ENCODE measurements at regions not wholly inside any gene's neighbourhood (a gene's known extent, or its start where the extent isn't known, plus 50 kb on each side); places are given as distances from the start of the nearest gene placed in this dataset.

GRCh38 chr9:135303280-135303647 lies 176.3 kb upstream of the PPP1R26 start:
- Histone ChIP-seq H3K27me3 (ENCODE audit: insufficient read depth, poor library complexity, severe bottlenecking) (no peaks in the 10 kb centered on the region), H3K4me3 (replicated peaks; ENCODE audit: insufficient read depth, low read length) (no peak overlapping the region), H3K27ac (replicated peaks) (no peak overlapping the region)
- TF ChIP-seq CTCF (IDR thresholded peaks at IDR 0.05; ENCODE audit: insufficient read depth, low read length) (no peak), SPI1 (IDR thresholded peaks at IDR 0.05; ENCODE audit: borderline replicate concordance, low read depth) (no peak), POLR2AphosphoS5 (IDR thresholded peaks at IDR 0.05; ENCODE audit: low read depth) (no peak), GABPA (IDR thresholded peaks at IDR 0.05; ENCODE audit: low read depth) (no peak)
- TF ChIP-seq, protein P1, sequence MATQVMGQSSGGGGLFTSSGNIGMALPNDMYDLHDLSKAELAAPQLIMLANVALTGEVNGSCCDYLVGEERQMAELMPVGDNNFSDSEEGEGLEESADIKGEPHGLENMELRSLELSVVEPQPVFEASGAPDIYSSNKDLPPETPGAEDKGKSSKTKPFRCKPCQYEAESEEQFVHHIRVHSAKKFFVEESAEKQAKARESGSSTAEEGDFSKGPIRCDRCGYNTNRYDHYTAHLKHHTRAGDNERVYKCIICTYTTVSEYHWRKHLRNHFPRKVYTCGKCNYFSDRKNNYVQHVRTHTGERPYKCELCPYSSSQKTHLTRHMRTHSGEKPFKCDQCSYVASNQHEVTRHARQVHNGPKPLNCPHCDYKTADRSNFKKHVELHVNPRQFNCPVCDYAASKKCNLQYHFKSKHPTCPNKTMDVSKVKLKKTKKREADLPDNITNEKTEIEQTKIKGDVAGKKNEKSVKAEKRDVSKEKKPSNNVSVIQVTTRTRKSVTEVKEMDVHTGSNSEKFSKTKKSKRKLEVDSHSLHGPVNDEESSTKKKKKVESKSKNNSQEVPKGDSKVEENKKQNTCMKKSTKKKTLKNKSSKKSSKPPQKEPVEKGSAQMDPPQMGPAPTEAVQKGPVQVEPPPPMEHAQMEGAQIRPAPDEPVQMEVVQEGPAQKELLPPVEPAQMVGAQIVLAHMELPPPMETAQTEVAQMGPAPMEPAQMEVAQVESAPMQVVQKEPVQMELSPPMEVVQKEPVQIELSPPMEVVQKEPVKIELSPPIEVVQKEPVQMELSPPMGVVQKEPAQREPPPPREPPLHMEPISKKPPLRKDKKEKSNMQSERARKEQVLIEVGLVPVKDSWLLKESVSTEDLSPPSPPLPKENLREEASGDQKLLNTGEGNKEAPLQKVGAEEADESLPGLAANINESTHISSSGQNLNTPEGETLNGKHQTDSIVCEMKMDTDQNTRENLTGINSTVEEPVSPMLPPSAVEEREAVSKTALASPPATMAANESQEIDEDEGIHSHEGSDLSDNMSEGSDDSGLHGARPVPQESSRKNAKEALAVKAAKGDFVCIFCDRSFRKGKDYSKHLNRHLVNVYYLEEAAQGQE (IDR thresholded peaks at IDR 0.05; ENCODE audit: insufficient replicate concordance, low read depth), result no peak
- no peak for DNase-seq (ENCODE audit: low read depth in 1 of 2, low spot score in 1 of 2)

DNA sequence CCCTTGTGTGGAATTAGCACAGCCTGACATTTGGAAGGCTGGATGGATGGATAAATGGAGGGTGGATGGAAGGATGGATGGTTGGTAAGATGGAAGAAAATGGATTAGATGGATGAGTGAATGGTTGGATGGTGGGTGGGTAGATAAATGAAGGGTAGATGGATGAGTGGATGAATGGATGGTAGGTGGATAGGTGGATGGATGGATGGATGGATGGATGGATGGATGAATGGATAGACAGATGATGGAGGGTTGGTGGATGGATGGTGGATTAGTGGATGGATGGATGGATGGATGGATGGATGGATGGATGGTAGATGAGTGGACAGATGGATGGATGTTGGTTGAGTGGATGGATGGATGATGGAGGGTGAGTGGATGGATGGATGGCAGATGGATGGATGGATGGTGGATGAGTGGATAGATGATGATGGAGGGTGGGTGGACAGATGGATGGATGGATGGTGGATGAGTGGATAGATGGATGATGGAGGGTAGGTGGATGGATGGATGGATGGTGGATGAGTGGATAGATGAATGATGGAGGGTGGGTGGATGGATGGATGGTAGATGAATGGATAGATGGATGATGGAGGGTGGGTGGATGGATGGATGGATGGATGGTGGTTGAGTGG lies 175.6 kb upstream of the PPP1R26 start:
- Histone ChIP-seq H3K27me3 (ENCODE audit: insufficient read depth, poor library complexity, severe bottlenecking) (no peaks in the 10 kb centered on the region), H3K27ac (replicated peaks) (no peak overlapping the region), H3K4me3 (replicated peaks; ENCODE audit: insufficient read depth, low read length) (no peak overlapping the region)
- DNase-seq (ENCODE audit: low read depth in 1 of 2, low spot score in 1 of 2), result no peak
- TF ChIP-seq GABPA (IDR thresholded peaks at IDR 0.05; ENCODE audit: low read depth) (no peak), SPI1 (IDR thresholded peaks at IDR 0.05; ENCODE audit: borderline replicate concordance, low read depth) (no peak), POLR2AphosphoS5 (IDR thresholded peaks at IDR 0.05; ENCODE audit: low read depth) (no peak), CTCF (IDR thresholded peaks at IDR 0.05; ENCODE audit: insufficient read depth, low read length) (no peak)
- TF ChIP-seq, protein P1 (IDR thresholded peaks at IDR 0.05; ENCODE audit: insufficient replicate concordance, low read depth), result no peak

GRCh38 chr9:135304886-135305285 lies 174.7 kb upstream of the PPP1R26 start:
- DNase-seq (ENCODE audit: low read depth in 1 of 2, low spot score in 1 of 2), result no peak

More at GRCh38 chr9:135304886-135305285, 174.7 kb upstream of the PPP1R26 start:
- H3K27ac ChIP-seq (replicated peaks), result no peak overlapping the region
- no peak for TF ChIP-seq CTCF (IDR thresholded peaks at IDR 0.05; ENCODE audit: insufficient read depth, low read length)
- no peak for TF ChIP-seq POLR2AphosphoS5 (IDR thresholded peaks at IDR 0.05; ENCODE audit: low read depth)
- TF ChIP-seq SPI1 (IDR thresholded peaks at IDR 0.05; ENCODE audit: borderline replicate concordance, low read depth), result no peak
- TF ChIP-seq, protein P1 (IDR thresholded peaks at IDR 0.05; ENCODE audit: insufficient replicate concordance, low read depth), result no peak
- H3K27me3 ChIP-seq (ENCODE audit: insufficient read depth, poor library complexity, severe bottlenecking), result no peaks in the 10 kb centered on the region
- no peak overlapping the region for H3K4me3 ChIP-seq (replicated peaks; ENCODE audit: insufficient read depth, low read length)
